ENCODE measurements at regions not wholly inside any gene's neighbourhood (a gene's known extent, or its start where the extent isn't known, plus 50 kb on each side); places are given as distances from the start of the nearest gene placed in this dataset.

GRCh38 chr5:40160435-40160834, 519.3 kb upstream of the PTGER4 start:
- Histone ChIP-seq H3K9ac (ENCODE audit: low read length) (no peak overlapping the region), H3K4me3 (ENCODE audit: low read length) (no peak overlapping the region), H2AFZ (ENCODE audit: low read depth, low read length) (no peak overlapping the region), H3K79me2 (ENCODE audit: low read length) (no peaks in the 10 kb centered on the region), H3K4me1 (ENCODE audit: low read length) (no peaks in the 10 kb centered on the region), H3K27ac (ENCODE audit: low read length) (no peak overlapping the region), H3K9me3 (ENCODE audit: insufficient read depth, low read length) (no peaks in the 10 kb centered on the region), H3K4me2 (ENCODE audit: low read length) (no peak overlapping the region), H3K27me3 (ENCODE audit: low read depth, low read length) (no peaks in the 10 kb centered on the region), H3K36me3 (replicated peaks; ENCODE audit: low read depth, low read length) (no peaks in the 10 kb centered on the region), H4K20me1 (ENCODE audit: insufficient read depth, low read length) (no peaks in the 10 kb centered on the region)
- TF ChIP-seq CTCF (IDR thresholded peaks at IDR 0.05; ENCODE audit: low read depth, low read length): no peak
- TF ChIP-seq EZH2phosphoT487 (IDR thresholded peaks at IDR 0.05; ENCODE audit: low read depth): no peak

- Histone ChIP-seq H3K27me3 (ENCODE audit: low read depth, low read length) (no peaks in the 10 kb centered on the region), H3K79me2 (ENCODE audit: low read length) (no peaks in the 10 kb centered on the region), H3K4me3 (ENCODE audit: low read length) (no peak overlapping the region), H2AFZ (ENCODE audit: low read depth, low read length) (no peak overlapping the region), H3K9me3 (ENCODE audit: insufficient read depth, low read length) (no peaks in the 10 kb centered on the region), H4K20me1 (ENCODE audit: insufficient read depth, low read length) (no peaks in the 10 kb centered on the region), H3K4me2 (ENCODE audit: low read length) (no peak overlapping the region), H3K9ac (ENCODE audit: low read length) (no peak overlapping the region), H3K27ac (ENCODE audit: low read length) (no peak overlapping the region), H3K36me3 (replicated peaks; ENCODE audit: low read depth, low read length) (no peaks in the 10 kb centered on the region), H3K4me1 (ENCODE audit: low read length) (no peaks in the 10 kb centered on the region)
- TF ChIP-seq CTCF (IDR thresholded peaks at IDR 0.05; ENCODE audit: low read depth, low read length) (no peak), EZH2phosphoT487 (IDR thresholded peaks at IDR 0.05; ENCODE audit: low read depth) (no peak)
These were observed 525.5 kb upstream of the PTGER4 start for GRCh38 chr5:40154194-40154593.

- H4K20me1 ChIP-seq (ENCODE audit: insufficient read depth, low read length): no peaks in the 10 kb centered on the region
- H3K27ac ChIP-seq (ENCODE audit: low read length): no peak overlapping the region
- TF ChIP-seq EZH2phosphoT487 (IDR thresholded peaks at IDR 0.05; ENCODE audit: low read depth) (no peak), CTCF (IDR thresholded peaks at IDR 0.05; ENCODE audit: low read depth, low read length) (no peak)
- no peak overlapping the region for H3K4me2 ChIP-seq (ENCODE audit: low read length)
- H3K9ac ChIP-seq (ENCODE audit: low read length): no peak overlapping the region
- no peaks in the 10 kb centered on the region for H3K4me1 ChIP-seq (ENCODE audit: low read length)
- no peaks in the 10 kb centered on the region for H3K36me3 ChIP-seq (replicated peaks; ENCODE audit: low read depth, low read length)
- 0 out of 2 replicates have a peak overlapping the region, but pooled peaks have one; percentile 65 for H2AFZ ChIP-seq (ENCODE audit: low read depth, low read length)
- H3K4me3 ChIP-seq (ENCODE audit: low read length): no peak overlapping the region
- no peaks in the 10 kb centered on the region for H3K9me3 ChIP-seq (ENCODE audit: insufficient read depth, low read length)
- no peaks in the 10 kb centered on the region for H3K79me2 ChIP-seq (ENCODE audit: low read length)
- no peaks in the 10 kb centered on the region for H3K27me3 ChIP-seq (ENCODE audit: low read depth, low read length)
These were observed 528.8 kb upstream of the PTGER4 start for GRCh38 chr5:40150896-40151295.

- Histone ChIP-seq H3K4me3 (ENCODE audit: low read length) (no peak overlapping the region), H3K4me1 (ENCODE audit: low read length) (no peaks in the 10 kb centered on the region), H2AFZ (ENCODE audit: low read depth, low read length) (no peak overlapping the region), H3K9me3 (ENCODE audit: insufficient read depth, low read length) (no peaks in the 10 kb centered on the region), H4K20me1 (ENCODE audit: insufficient read depth, low read length) (no peaks in the 10 kb centered on the region), H3K9ac (ENCODE audit: low read length) (no peak overlapping the region), H3K27ac (ENCODE audit: low read length) (no peak overlapping the region), H3K79me2 (ENCODE audit: low read length) (no peaks in the 10 kb centered on the region), H3K4me2 (ENCODE audit: low read length) (no peak overlapping the region), H3K36me3 (replicated peaks; ENCODE audit: low read depth, low read length) (no peaks in the 10 kb centered on the region), H3K27me3 (ENCODE audit: low read depth, low read length) (no peaks in the 10 kb centered on the region)
- TF ChIP-seq CTCF (IDR thresholded peaks at IDR 0.05; ENCODE audit: low read depth, low read length): no peak
- no peak for TF ChIP-seq EZH2phosphoT487 (IDR thresholded peaks at IDR 0.05; ENCODE audit: low read depth)
These were observed 537.8 kb upstream of the PTGER4 start for GRCh38 chr5:40141896-40142295.

Data from OCI-LY3 (cell line).